Smooth muscle cell (in vitro differentiated cells): ENCODE measurements at regions not wholly inside any gene's neighbourhood (a gene's known extent, or its start where the extent isn't known, plus 50 kb on each side); places are given as distances from the start of the nearest gene placed in this dataset.

ENCODE experiments used
- DNase-seq: peaks from one replicate; lab custom pipeline; 2025; ENCODE audit not compliant: unreplicated experiment; lab: John Stamatoyannopoulos, UW
- H2AFZ ChIP-seq: fragments of 200-600 bp; sonication (generic); 2 replicates; pipeline ENCODE4 v1.6.0; 2016; ENCODE audit warnings: antibody characterized with exemption, low read depth, mild to moderate bottlenecking
- H3F3A ChIP-seq: fragments of 200-600 bp; sonication (generic); 2 replicates; pipeline ENCODE4 v1.6.0; 2017; ENCODE audit warnings: antibody characterized with exemption, low read depth
- H3K27ac ChIP-seq: fragments of 200-600 bp; sonication (generic); 2 replicates; pipeline ENCODE4 v1.5.1; 2016; ENCODE audit warnings: low read depth, mild to moderate bottlenecking
- H3K27me3 ChIP-seq: fragments of 200-600 bp; sonication (generic); 2 replicates; pipeline ENCODE4 v1.6.1; 2016; ENCODE audit warnings: low read depth, mild to moderate bottlenecking
- H3K36me3 ChIP-seq: fragments of 200-600 bp; sonication (generic); 2 replicates; pipeline ENCODE4 v1.5.1; 2016; ENCODE audit warnings: low read depth
- H3K4me1 ChIP-seq: fragments of 200-600 bp; sonication (generic); 2 replicates; pipeline ENCODE4 v1.5.1; 2016; ENCODE audit warnings: low read depth
- H3K4me2 ChIP-seq: fragments of 200-600 bp; sonication (generic); 2 replicates; pipeline ENCODE4 v1.6.0; 2016; ENCODE audit warnings: mild to moderate bottlenecking
- H3K4me3 ChIP-seq: fragments of 200-600 bp; sonication (generic); 2 replicates; pipeline ENCODE4 v1.5.1; 2016; ENCODE audit warnings: mild to moderate bottlenecking
- H3K79me2 ChIP-seq: fragments of 200-600 bp; sonication (generic); 2 replicates; pipeline ENCODE4 v1.6.0; 2016; ENCODE audit warnings: low read depth, mild to moderate bottlenecking
- H3K9ac ChIP-seq: fragments of 200-600 bp; sonication (generic); 2 replicates; pipeline ENCODE4 v1.6.0; 2016; ENCODE audit warnings: low read depth
- H3K9me3 ChIP-seq: fragments of 200-600 bp; sonication (generic); replicated peaks from 2 replicates; pipeline ENCODE4 v1.5.1; 2016; ENCODE audit warnings: low read depth
- H4K20me1 ChIP-seq: fragments of 200-600 bp; sonication (generic); 2 replicates; pipeline ENCODE4 v1.6.0; 2016; ENCODE audit warnings: low read depth
- WGBS: methylation state at CpG from one replicate; pipeline ENCODE4 v1.1.7; 2016; ENCODE audit warnings: low lambda C conversion rate; 5-methylcytosine and 5-hydroxymethylcytosine counted together
- TF ChIP-seq, protein P1 (sequence below): fragments of 200-600 bp; sonication (generic); IDR thresholded peaks from 2 replicates; pipeline ENCODE4 v1.5.1; 2017; ENCODE audit warnings: borderline replicate concordance, mild to moderate bottlenecking, antibody characterized with exemption; ENCODE audit not compliant: insufficient read depth, poor library complexity, severe bottlenecking

DNA sequence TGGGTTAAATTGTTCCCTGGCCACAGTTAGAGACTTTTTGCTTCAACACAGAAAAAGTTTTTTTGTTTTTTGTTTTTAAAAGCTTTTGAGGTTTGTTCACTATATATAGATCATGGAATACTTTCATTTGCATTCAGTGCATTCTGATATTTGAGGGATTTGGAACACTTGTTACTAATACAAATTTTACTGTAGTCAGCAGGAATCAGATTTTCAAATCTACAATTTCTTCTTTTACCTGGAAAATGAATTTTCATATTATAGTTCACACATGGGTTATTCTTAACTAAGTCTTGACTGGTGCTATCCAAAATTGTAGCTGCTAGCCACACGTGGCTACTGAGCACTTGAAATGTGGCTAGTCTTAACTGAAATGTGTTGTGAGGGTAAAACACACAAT is 142.0 kb downstream of the RMI1 start:
- H3K79me2 ChIP-seq: no peaks in the 10 kb centered on the region
- TF ChIP-seq, protein P1, sequence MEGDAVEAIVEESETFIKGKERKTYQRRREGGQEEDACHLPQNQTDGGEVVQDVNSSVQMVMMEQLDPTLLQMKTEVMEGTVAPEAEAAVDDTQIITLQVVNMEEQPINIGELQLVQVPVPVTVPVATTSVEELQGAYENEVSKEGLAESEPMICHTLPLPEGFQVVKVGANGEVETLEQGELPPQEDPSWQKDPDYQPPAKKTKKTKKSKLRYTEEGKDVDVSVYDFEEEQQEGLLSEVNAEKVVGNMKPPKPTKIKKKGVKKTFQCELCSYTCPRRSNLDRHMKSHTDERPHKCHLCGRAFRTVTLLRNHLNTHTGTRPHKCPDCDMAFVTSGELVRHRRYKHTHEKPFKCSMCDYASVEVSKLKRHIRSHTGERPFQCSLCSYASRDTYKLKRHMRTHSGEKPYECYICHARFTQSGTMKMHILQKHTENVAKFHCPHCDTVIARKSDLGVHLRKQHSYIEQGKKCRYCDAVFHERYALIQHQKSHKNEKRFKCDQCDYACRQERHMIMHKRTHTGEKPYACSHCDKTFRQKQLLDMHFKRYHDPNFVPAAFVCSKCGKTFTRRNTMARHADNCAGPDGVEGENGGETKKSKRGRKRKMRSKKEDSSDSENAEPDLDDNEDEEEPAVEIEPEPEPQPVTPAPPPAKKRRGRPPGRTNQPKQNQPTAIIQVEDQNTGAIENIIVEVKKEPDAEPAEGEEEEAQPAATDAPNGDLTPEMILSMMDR: no peak

DNA sequence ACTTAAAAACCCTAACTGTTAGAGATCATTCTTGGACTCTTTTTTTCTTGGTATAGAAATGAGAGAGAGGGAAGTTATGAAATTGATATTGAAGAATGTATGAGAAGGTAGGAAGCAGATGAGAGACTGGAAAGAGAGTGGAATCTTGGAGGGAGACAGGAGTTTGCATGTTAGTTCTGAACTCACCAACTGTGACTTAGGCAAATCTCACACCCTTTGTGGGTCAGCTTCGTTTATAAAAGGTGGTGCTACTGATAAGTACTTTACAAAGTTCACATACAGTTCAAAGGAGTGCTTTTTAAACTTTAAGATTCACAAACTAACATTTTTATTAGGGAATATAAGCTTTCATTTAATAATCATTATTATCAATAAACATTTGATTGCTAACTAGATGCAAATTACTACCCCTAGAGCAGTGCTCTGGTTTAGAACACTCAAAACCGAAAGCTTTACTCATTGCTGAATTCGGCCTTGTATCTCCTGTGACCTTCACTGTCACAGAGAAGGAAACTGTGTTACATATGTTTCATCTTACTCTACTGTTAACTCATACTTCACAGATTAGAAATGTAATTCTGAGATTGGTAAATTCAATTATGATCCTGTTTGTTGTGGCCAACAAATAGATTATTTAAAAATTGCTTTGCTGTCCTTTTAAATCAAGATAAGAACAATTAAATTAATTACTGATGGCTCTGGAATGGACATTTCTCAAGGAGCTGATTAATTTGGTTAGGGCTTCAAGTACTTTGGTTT is 143.2 kb downstream of the RMI1 start:
- Histone ChIP-seq H3K27ac (no peak overlapping the region), H3K4me2 (no peak overlapping the region), H3K4me1 (no peaks in the 10 kb centered on the region), H3K36me3 (no peaks in the 10 kb centered on the region), H4K20me1 (no peaks in the 10 kb centered on the region), H3F3A (no peaks in the 10 kb centered on the region), H3K79me2 (no peaks in the 10 kb centered on the region), H2AFZ (no peak overlapping the region), H3K4me3 (no peak overlapping the region), H3K9me3 (no peaks in the 10 kb centered on the region), H3K27me3 (peaks cover 4% of the 10 kb centered on the region), H3K9ac (no peak overlapping the region)
- 78% methylated on average over 3 of the region's 3 CpGs for WGBS
- TF ChIP-seq, protein P1: no peak
- no peak for DNase-seq

More for the DNA sequence above, 142.0 kb downstream of the RMI1 start:
- Histone ChIP-seq H2AFZ (no peak overlapping the region), H3K27me3 (peaks cover 4% of the 10 kb centered on the region), H3K36me3 (no peaks in the 10 kb centered on the region), H3K27ac (no peak overlapping the region), H3K4me2 (no peak overlapping the region), H4K20me1 (no peaks in the 10 kb centered on the region), H3K4me3 (no peak overlapping the region), H3K4me1 (no peaks in the 10 kb centered on the region), H3K9me3 (no peaks in the 10 kb centered on the region), H3K9ac (no peak overlapping the region), H3F3A (no peaks in the 10 kb centered on the region)
- WGBS: 89% methylated on average over 1 of the region's 1 CpG
- DNase-seq: no peak

DNA sequence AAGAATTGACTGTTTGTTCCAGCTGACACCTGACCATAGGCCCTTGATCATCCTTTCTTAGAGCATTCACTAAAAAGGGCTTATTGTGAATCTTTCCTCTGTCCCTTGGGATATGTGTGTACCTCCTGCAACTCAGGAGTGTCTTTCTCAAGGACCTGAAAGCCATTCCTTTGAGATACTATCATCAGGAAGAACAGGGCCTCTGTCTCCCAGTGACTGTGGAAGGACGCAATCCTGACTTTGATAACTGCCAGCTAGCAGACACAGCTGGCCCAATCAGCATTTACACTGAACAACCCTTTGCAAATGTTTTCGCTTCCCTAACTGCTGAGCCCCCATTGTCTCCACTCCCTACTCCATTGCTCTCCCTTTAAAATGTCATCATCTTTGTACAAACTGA is 144.4 kb downstream of the RMI1 start:
- 90% methylated on average over 2 of the region's 2 CpGs for WGBS
- H3K4me1 ChIP-seq: no peaks in the 10 kb centered on the region
- H3K36me3 ChIP-seq: no peaks in the 10 kb centered on the region
- H3K27me3 ChIP-seq: peaks cover 10% of the 10 kb centered on the region
- no peak overlapping the region for H3K27ac ChIP-seq
- H3K4me2 ChIP-seq: no peak overlapping the region
- no peak overlapping the region for H2AFZ ChIP-seq
- no peaks in the 10 kb centered on the region for H4K20me1 ChIP-seq
- no peaks in the 10 kb centered on the region for H3F3A ChIP-seq
- DNase-seq: no peak
- H3K4me3 ChIP-seq: no peak overlapping the region
- no peaks in the 10 kb centered on the region for H3K9me3 ChIP-seq
- no peak overlapping the region for H3K9ac ChIP-seq
- H3K79me2 ChIP-seq: no peaks in the 10 kb centered on the region
- TF ChIP-seq, protein P1: no peak

GRCh38 chr9:84129529-84129928 is 148.9 kb downstream of the RMI1 start:
- TF ChIP-seq, protein P1: no peak
- Histone ChIP-seq H3K27me3 (peaks cover 10% of the 10 kb centered on the region), H3K4me2 (no peak overlapping the region), H3K9me3 (no peaks in the 10 kb centered on the region), H3K9ac (no peak overlapping the region), H3K4me1 (no peaks in the 10 kb centered on the region), H3K4me3 (no peak overlapping the region), H3F3A (no peaks in the 10 kb centered on the region), H3K36me3 (no peaks in the 10 kb centered on the region), H3K27ac (no peak overlapping the region), H2AFZ (no peak overlapping the region), H4K20me1 (no peaks in the 10 kb centered on the region), H3K79me2 (no peaks in the 10 kb centered on the region)
- DNase-seq: no peak
- 81% methylated on average over 5 of the region's 5 CpGs for WGBS
